Tibial nerve (tissue), 4 donors: ENCODE measurements at regions not wholly inside any gene's neighbourhood (a gene's known extent, or its start where the extent isn't known, plus 50 kb on each side); places are given as distances from the start of the nearest gene placed in this dataset.

Source experiments
- CTCF ChIP-seq, 5 experiments: fragments of 200-600 bp in 3 of 5; fragments of 450-650 bp in 2 of 5; sonication (generic) in 3 of 5; IDR thresholded peaks; one replicate each; pipeline ENCODE4 v1.5.1; 2016 to 2019; ENCODE audit warnings: antibody characterized with exemption in 5 of 5, mild to moderate bottlenecking in 3 of 5, moderate library complexity in 2 of 5
- EP300 ChIP-seq, 2 donors: sonication (generic); formaldehyde crosslinking; IDR thresholded peaks; one replicate each; pipeline ENCODE4 v1.6.1; 2017; ENCODE audit warnings: antibody characterized with exemption in 2 of 2, mild to moderate bottlenecking in 1 of 2
- POLR2A ChIP-seq, 2 donors: fragments of 450-650 bp; IDR thresholded peaks; one replicate each; pipeline ENCODE4 v1.6.1; 2017; ENCODE audit warnings: antibody characterized with exemption in 2 of 2, mild to moderate bottlenecking in 2 of 2, moderate library complexity in 2 of 2

- TF ChIP-seq CTCF (IDR thresholded peaks at IDR 0.05) = no peak
- no peak for TF ChIP-seq POLR2A (IDR thresholded peaks at IDR 0.05)
- TF ChIP-seq EP300 (IDR thresholded peaks at IDR 0.05) = no peak
Measured at GRCh38 chr17:69869667-69870066, 205.4 kb upstream of the KCNJ16 start.
